ENCODE measurements at regions not wholly inside any gene's neighbourhood (a gene's known extent, or its start where the extent isn't known, plus 50 kb on each side); places are given as distances from the start of the nearest gene placed in this dataset.
"Not testable (repeated sequence)": the region's sequence is repeated elsewhere in the genome, so short reads cannot be mapped to it uniquely, and the experiment has no call there.

- no peak for DNase-seq
Measured at GRCh38 chr1:48082271-48082962, 85.2 kb upstream of the TRABD2B start.

- no peak for DNase-seq
Measured at GRCh38 chr1:48080331-48081255, 83.4 kb upstream of the TRABD2B start.

- no peak for DNase-seq
Measured at GRCh38 chr1:48079096-48079495, 81.9 kb upstream of the TRABD2B start.

- no peak for DNase-seq
Measured at GRCh38 chr1:48077795-48078222, 80.6 kb upstream of the TRABD2B start.

- no peak for DNase-seq
Measured at GRCh38 chr1:48076017-48076416, 78.8 kb upstream of the TRABD2B start.

- no peak for DNase-seq
Measured at GRCh38 chr1:48073798-48074530, 76.8 kb upstream of the TRABD2B start.

GRCh38 chr1:48071513-48071912 is 74.3 kb upstream of the TRABD2B start:
- no peak for DNase-seq

- no peak for DNase-seq
Measured at GRCh38 chr1:48070396-48070750, 73.2 kb upstream of the TRABD2B start.

GRCh38 chr1:48069662-48070395 is 72.6 kb upstream of the TRABD2B start:
- peak; percentile 65 for DNase-seq

- DNase-seq, result no peak
Measured at GRCh38 chr1:48068206-48068605, 71.0 kb upstream of the TRABD2B start.

GRCh38 chr1:48066936-48067335 is 69.8 kb upstream of the TRABD2B start:
- DNase-seq, result no peak

- DNase-seq, result not testable (repeated sequence)
Measured at GRCh38 chr1:48064693-48065092, 67.5 kb upstream of the TRABD2B start.

- no peak for DNase-seq
Measured at GRCh38 chr1:48062353-48062752, 65.2 kb upstream of the TRABD2B start.

GRCh38 chr1:48061162-48062136 is 64.3 kb upstream of the TRABD2B start:
- peak; percentile 69 for DNase-seq

- no peak for DNase-seq
Measured at GRCh38 chr1:48059289-48059688, 62.1 kb upstream of the TRABD2B start.

- DNase-seq, result no peak
Measured at GRCh38 chr1:48058135-48059025, 61.2 kb upstream of the TRABD2B start.

GRCh38 chr1:48057249-48057648 is 60.1 kb upstream of the TRABD2B start:
- DNase-seq, result no peak

- DNase-seq, result no peak
Measured at GRCh38 chr1:48055876-48056764, 58.9 kb upstream of the TRABD2B start.

- no peak for DNase-seq
Measured at GRCh38 chr1:48054232-48054631, 57.0 kb upstream of the TRABD2B start.
